K562 (cell line): ENCODE measurements at regions not wholly inside any gene's neighbourhood (a gene's known extent, or its start where the extent isn't known, plus 50 kb on each side); places are given as distances from the start of the nearest gene placed in this dataset.
A peak's percentile ranks its signal among the peaks of the same experiment; 100 is the strongest.

Experiments
- ATAC-seq: fragments of 200-7000 bp; cut with Tn5 transposase; 3 replicates; pipeline ENCODE4 v1.9.1; 2020; ENCODE audit warnings: moderate library complexity
- BruUV-seq: library from RNA; stranded (reverse); fragments of 400-500 nt; replicated peaks from 2 replicates; lab custom pipeline; 2021; lab: Mats Ljungman, UMichigan
- CTCF ChIA-PET: fragments of 300-600 bp; formaldehyde crosslinking; extraction: SDS; loops from one replicate; lab custom pipeline; 2021; ENCODE audit warnings: low intra/inter-chr PET ratio; lab: Yijun Ruan, JAX
- POLR2A ChIA-PET: fragments of 300-600, 350-650 bp; sonication (Branson Sonifier 250); formaldehyde crosslinking; extraction: SDS; loops from one replicate; lab custom pipeline; 2021; ENCODE audit warnings: antibody characterized with exemption, inconsistent platforms; lab: Yijun Ruan, JAX
- DNase-seq, 4 experiments: peaks; one replicate each; pipeline versions ENCODE4 v3.0.0 to v3.0.0-alpha.2; 2011 to 2018; ENCODE audit warnings: low spot score in 3 of 4, mixed read lengths in 3 of 4; ENCODE audit errors: extremely low read depth in 1 of 4
- FAIRE-seq: peaks from 2 replicates; lab custom pipeline; 2011; peaks lifted over from hg19 to GRCh38; lab: Jason Lieb, UNC
- H2AFZ ChIP-seq: 2 replicates; pipeline ENCODE4 v1.6.0; 2011; ENCODE audit warnings: low read depth, low read length, control low read depth, inconsistent platforms
- H3K27ac ChIP-seq: fragments of 200-600 bp; 3 replicates; pipeline ENCODE4 v1.8.0; 2011; ENCODE audit warnings: low read depth, mild to moderate bottlenecking, control low read depth, inconsistent platforms, low read length, moderate library complexity, mixed read lengths; ENCODE audit errors: extremely low read depth
- H3K27me3 ChIP-seq, 2 experiments: fragments of 300-600 bp in 1 of 2; 2 replicates in 1 of 2; 3 replicates in 1 of 2; pipeline versions ENCODE4 v1.6.0 to v1.8.0; 2011; ENCODE audit warnings: inconsistent platforms in 2 of 2, low read length in 2 of 2, mild to moderate bottlenecking in 1 of 2, mixed read lengths in 1 of 2, moderate library complexity in 1 of 2; ENCODE audit not compliant: control insufficient read depth in 2 of 2, insufficient read depth in 2 of 2
- H3K36me3 ChIP-seq: fragments of 300-600 bp; 3 replicates; pipeline ENCODE4 v1.8.0; 2011; ENCODE audit warnings: mild to moderate bottlenecking, low read length, inconsistent platforms; ENCODE audit not compliant: control insufficient read depth, insufficient read depth
- H3K4me1 ChIP-seq, 2 experiments: fragments of 200-600 bp in 1 of 2; replicated peaks in 1 of 2; 2 replicates in 1 of 2; 3 replicates in 1 of 2; pipeline versions ENCODE4 v1.5.1 to v1.8.0; 2011; ENCODE audit warnings: inconsistent platforms in 2 of 2, low read length in 2 of 2, mild to moderate bottlenecking in 1 of 2, mixed read lengths in 1 of 2, moderate library complexity in 1 of 2; ENCODE audit not compliant: control insufficient read depth in 2 of 2, insufficient read depth in 2 of 2
- H3K4me2 ChIP-seq: 2 replicates; pipeline ENCODE4 v1.6.1; 2011; ENCODE audit warnings: low read length, control low read depth, inconsistent platforms, mixed read lengths; ENCODE audit not compliant: insufficient read depth
- H3K4me3 ChIP-seq: fragments of 200-600 bp; sonication (generic), shearing (Covaris generic); 2 replicates; pipeline ENCODE4 v1.5.1; 2016; ENCODE audit warnings: control low read depth, inconsistent platforms
- H3K79me2 ChIP-seq: fragments of 200-600 bp; 3 replicates; pipeline ENCODE4 v1.8.0; 2011; ENCODE audit warnings: low read length, inconsistent platforms; ENCODE audit not compliant: control insufficient read depth, insufficient read depth
- H3K9ac ChIP-seq, 2 experiments: 2 replicates each; pipeline versions ENCODE4 v1.6.0 to v1.6.1; 2011; ENCODE audit warnings: low read depth in 2 of 2, low read length in 2 of 2, control low read depth in 1 of 2, inconsistent platforms in 1 of 2, mild to moderate bottlenecking in 1 of 2, mixed read lengths in 1 of 2; ENCODE audit not compliant: insufficient read depth in 1 of 2
- H3K9me1 ChIP-seq: one replicate; pipeline ENCODE4 v1.6.0; 2011; ENCODE audit warnings: inconsistent platforms, mild to moderate bottlenecking, low read length, moderate library complexity; ENCODE audit not compliant: control insufficient read depth, insufficient read depth
- H3K9me3 ChIP-seq: replicated peaks from 2 replicates; pipeline ENCODE4 v1.5.1; 2011; ENCODE audit warnings: low read depth, low read length, inconsistent platforms; ENCODE audit not compliant: control insufficient read depth, insufficient read depth
- H4K20me1 ChIP-seq: replicated peaks from 2 replicates; pipeline ENCODE4 v1.6.1; 2011; ENCODE audit warnings: low read length, inconsistent platforms, mixed read lengths; ENCODE audit not compliant: control insufficient read depth, insufficient read depth
- BCL6 ChIP-seq: fragments of 250-450 bp; sonication (Bioruptor Pico); IDR thresholded peaks from 2 replicates; pipeline ENCODE4 v1.4.0; 2020
- E2F3 ChIP-seq: fragments of 250-450 bp; sonication (Bioruptor Pico); IDR thresholded peaks from 2 replicates; pipeline ENCODE4 v1.4.0; 2020; ENCODE audit warnings: mild to moderate bottlenecking
- E2F5 ChIP-seq: sonication (generic); formaldehyde crosslinking; IDR thresholded peaks from 2 replicates; pipeline ENCODE4 v1.8.0; 2022; ENCODE audit warnings: mild to moderate bottlenecking, missing genetic modification reagents
- HDAC2 ChIP-seq: fragments of 450-650 bp; IDR thresholded peaks from 2 replicates; pipeline ENCODE4 v1.6.1; 2016; ENCODE audit warnings: mild to moderate bottlenecking
- ID3 ChIP-seq, 2 experiments: fragments of 250-450 bp in 1 of 2; fragments of 450-650 bp in 1 of 2; sonication (Bioruptor Pico) in 1 of 2; IDR thresholded peaks; 2 replicates each; pipeline versions ENCODE4 v1.6.1 to v1.8.0; 2016 to 2021; ENCODE audit warnings: mild to moderate bottlenecking in 2 of 2, moderate library complexity in 2 of 2, missing compliant biosample characterization in 1 of 2, missing genetic modification characterization in 1 of 2
- ZNF133 ChIP-seq: fragments of 250-450 bp; sonication (Bioruptor Pico); IDR thresholded peaks from 2 replicates; pipeline ENCODE4 v1.4.0; 2020; ENCODE audit warnings: mild to moderate bottlenecking
- WGBS: fragments of 100-300 bp; shearing (Covaris generic); methylation state at CpG from one replicate; pipeline ENCODE4 v1.1.6; 2016; ENCODE audit warnings: low coverage, mixed read lengths; ENCODE audit not compliant: insufficient coverage; ENCODE audit errors: missing lambda C conversion rate; 5-methylcytosine and 5-hydroxymethylcytosine counted together
- in situ Hi-C: fragments of 300-500 bp; cut with MboI; formaldehyde crosslinking; loops from 4 replicates; pipeline ENCODE4 v1.15.0; 2018; ENCODE audit warnings: inconsistent platforms, mixed read lengths
- intact Hi-C: fragments of 100-400 bp; cut with micrococcal nuclease; formaldehyde crosslinking; loops from 2 replicates; pipeline ENCODE4 v1.14.2; 2022
- TF ChIP-seq, protein P1 (sequence below), 2 experiments: fragments of 450-650 bp; IDR thresholded peaks; 2 replicates each; pipeline ENCODE4 v1.6.1; 2018; ENCODE audit warnings: mild to moderate bottlenecking in 2 of 2, low read depth in 1 of 2; ENCODE audit not compliant: partially characterized antibody in 2 of 2

DNA sequence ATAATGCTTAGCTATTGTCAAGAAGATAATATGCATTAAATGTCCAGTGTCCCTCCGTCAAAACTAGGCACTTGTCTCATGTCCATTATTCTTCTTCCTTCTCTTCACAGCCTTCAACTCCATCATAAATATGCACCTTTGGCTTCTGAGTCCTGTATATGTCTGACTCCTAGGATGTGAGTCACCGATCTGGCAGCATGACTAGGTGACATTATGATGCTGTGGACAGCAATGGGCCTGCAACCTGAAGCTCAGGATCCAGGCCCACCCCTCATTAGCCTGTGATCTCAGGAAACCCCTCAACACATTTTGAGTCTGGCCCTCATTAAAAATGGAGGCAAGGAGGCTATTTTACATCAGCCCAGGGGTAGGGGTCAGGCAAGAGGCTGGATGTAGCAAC lies 362.5 kb upstream of the ZMIZ1 start:
- Histone ChIP-seq H3K4me2 (no peak overlapping the region), H3K9me1 (no peaks in the 10 kb centered on the region), H3K9ac (no peak overlapping the region), H3K36me3 (no peaks in the 10 kb centered on the region), H3K79me2 (no peaks in the 10 kb centered on the region), H3K4me3 (no peak overlapping the region), H3K4me1 (no peaks in the 10 kb centered on the region), H3K27me3 (peaks cover 11 to 20% of the 10 kb centered on the region in 2 experiments), H4K20me1 (no peaks in the 10 kb centered on the region; the same call in 1 of the 2 replicates), H2AFZ (no peak overlapping the region), H3K9me3 (no peaks in the 10 kb centered on the region), H3K27ac (no peak overlapping the region)
- in situ Hi-C loops, result no loop called here
- DNase-seq (no peak), FAIRE-seq (peak; percentile 68), ATAC-seq (no peak)
- intact Hi-C loops, result no loop called here
- ChIA-PET CTCF (no interaction called here), POLR2A (interaction anchor here (0.8 to 1.1 kb wide), 3 partner anchors 8 to 17 kb away, joined by 3 read pairs; no protein-coding TSS in a partner anchor)
- TF ChIP-seq E2F5 (CRISPR knock-in tag) (no peak), ID3 (CRISPR knock-in tag; IDR thresholded peaks at IDR 0.05) (no peak), ID3 (tag; IDR thresholded peaks at IDR 0.05) (no peak), HDAC2 (no peak), E2F3 (CRISPR knock-in tag) (no peak), ZNF133 (CRISPR knock-in tag) (no peak), BCL6 (CRISPR knock-in tag) (no peak)
- TF ChIP-seq, protein P1, sequence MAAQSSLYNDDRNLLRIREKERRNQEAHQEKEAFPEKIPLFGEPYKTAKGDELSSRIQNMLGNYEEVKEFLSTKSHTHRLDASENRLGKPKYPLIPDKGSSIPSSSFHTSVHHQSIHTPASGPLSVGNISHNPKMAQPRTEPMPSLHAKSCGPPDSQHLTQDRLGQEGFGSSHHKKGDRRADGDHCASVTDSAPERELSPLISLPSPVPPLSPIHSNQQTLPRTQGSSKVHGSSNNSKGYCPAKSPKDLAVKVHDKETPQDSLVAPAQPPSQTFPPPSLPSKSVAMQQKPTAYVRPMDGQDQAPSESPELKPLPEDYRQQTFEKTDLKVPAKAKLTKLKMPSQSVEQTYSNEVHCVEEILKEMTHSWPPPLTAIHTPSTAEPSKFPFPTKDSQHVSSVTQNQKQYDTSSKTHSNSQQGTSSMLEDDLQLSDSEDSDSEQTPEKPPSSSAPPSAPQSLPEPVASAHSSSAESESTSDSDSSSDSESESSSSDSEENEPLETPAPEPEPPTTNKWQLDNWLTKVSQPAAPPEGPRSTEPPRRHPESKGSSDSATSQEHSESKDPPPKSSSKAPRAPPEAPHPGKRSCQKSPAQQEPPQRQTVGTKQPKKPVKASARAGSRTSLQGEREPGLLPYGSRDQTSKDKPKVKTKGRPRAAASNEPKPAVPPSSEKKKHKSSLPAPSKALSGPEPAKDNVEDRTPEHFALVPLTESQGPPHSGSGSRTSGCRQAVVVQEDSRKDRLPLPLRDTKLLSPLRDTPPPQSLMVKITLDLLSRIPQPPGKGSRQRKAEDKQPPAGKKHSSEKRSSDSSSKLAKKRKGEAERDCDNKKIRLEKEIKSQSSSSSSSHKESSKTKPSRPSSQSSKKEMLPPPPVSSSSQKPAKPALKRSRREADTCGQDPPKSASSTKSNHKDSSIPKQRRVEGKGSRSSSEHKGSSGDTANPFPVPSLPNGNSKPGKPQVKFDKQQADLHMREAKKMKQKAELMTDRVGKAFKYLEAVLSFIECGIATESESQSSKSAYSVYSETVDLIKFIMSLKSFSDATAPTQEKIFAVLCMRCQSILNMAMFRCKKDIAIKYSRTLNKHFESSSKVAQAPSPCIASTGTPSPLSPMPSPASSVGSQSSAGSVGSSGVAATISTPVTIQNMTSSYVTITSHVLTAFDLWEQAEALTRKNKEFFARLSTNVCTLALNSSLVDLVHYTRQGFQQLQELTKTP (IDR thresholded peaks at IDR 0.05; ENCODE audit: low read depth in 1 of 2, partially characterized antibody in 2 of 2), result no peak
- WGBS, result 3% methylated on average over 2 of the region's 2 CpGs
- BruUV-seq, result no TSS peak
